Frontal cortex (tissue), 3 donors: ENCODE measurements at regions not wholly inside any gene's neighbourhood (a gene's known extent, or its start where the extent isn't known, plus 50 kb on each side); places are given as distances from the start of the nearest gene placed in this dataset.

Experiments
- DNase-seq, 2 donors: peaks; one replicate each; pipeline ENCODE4 v3.0.0; 2012; ENCODE audit warnings: low spot score in 2 of 2
- FAIRE-seq: peaks from 2 replicates; lab custom pipeline; 2012; peaks lifted over from hg19 to GRCh38; lab: Jason Lieb, UNC
- donor health status: control.
- donor health status: control.
- donor health status: control.

- FAIRE-seq (no peak), DNase-seq (no peak)
Observed at GRCh38 chrX:30955687-30956086, 66.6 kb upstream of the TAB3 start.

- DNase-seq (no peak), FAIRE-seq (no peak)
Observed at GRCh38 chrX:30951003-30951402, 61.9 kb upstream of the TAB3 start.

- no peak for FAIRE-seq
- DNase-seq = no peak
Observed at GRCh38 chrX:30950391-30950790, 61.3 kb upstream of the TAB3 start.

- FAIRE-seq = no peak
Observed at GRCh38 chrX:30949554-30949953, 60.5 kb upstream of the TAB3 start.

GRCh38 chrX:30948626-30949025 is 59.6 kb upstream of the TAB3 start:
- FAIRE-seq (no peak), DNase-seq (no peak)

More at GRCh38 chrX:30949554-30949953, 60.5 kb upstream of the TAB3 start:
- DNase-seq = no peak

GRCh38 chrX:30948051-30948450 is 59.0 kb upstream of the TAB3 start:
- FAIRE-seq (no peak), DNase-seq (no peak)

GRCh38 chrX:30943984-30944383 is 54.9 kb upstream of the TAB3 start:
- DNase-seq (no peak), FAIRE-seq (no peak)

- FAIRE-seq = no peak
- DNase-seq = no peak
Observed at GRCh38 chrX:30941898-30942297, 52.8 kb upstream of the TAB3 start.

GRCh38 chrX:30939928-30940327 is 50.9 kb upstream of the TAB3 start:
- no peak for DNase-seq
- FAIRE-seq = no peak
